H1 (cell line): ENCODE measurements at regions not wholly inside any gene's neighbourhood (a gene's known extent, or its start where the extent isn't known, plus 50 kb on each side); places are given as distances from the start of the nearest gene placed in this dataset.

Experiments used
- CHD7 ChIP-seq: fragments of 300-600 bp; sonication (generic); IDR thresholded peaks from 2 replicates; pipeline ENCODE4 v1.7.1; 2012; ENCODE audit warnings: low read length, moderate library complexity, mild to moderate bottlenecking, inconsistent platforms; ENCODE audit not compliant: insufficient replicate concordance
- FOSL1 ChIP-seq: IDR thresholded peaks from 2 replicates; pipeline ENCODE4 v1.6.1; 2011; ENCODE audit warnings: mild to moderate bottlenecking, low read depth, low read length, moderate library complexity; ENCODE audit not compliant: insufficient read depth
- KDM5A ChIP-seq: fragments of 200-600 bp; IDR thresholded peaks from 2 replicates; pipeline ENCODE4 v1.7.1; 2012; ENCODE audit warnings: mild to moderate bottlenecking, low read length, inconsistent platforms, mixed read lengths
- TF ChIP-seq, protein P1 (sequence below), 3 experiments: IDR thresholded peaks; 1 replicate in 2 of 3; 2 replicates in 1 of 3; pipeline versions ENCODE4 v1.5.1 to v1.6.1; 2011; ENCODE audit warnings: low read length in 3 of 3, mild to moderate bottlenecking in 3 of 3, inconsistent platforms in 2 of 3, low read depth in 1 of 3, moderate library complexity in 1 of 3; ENCODE audit not compliant: insufficient read depth in 1 of 3; ENCODE audit errors: control extremely low read depth in 1 of 3

DNA sequence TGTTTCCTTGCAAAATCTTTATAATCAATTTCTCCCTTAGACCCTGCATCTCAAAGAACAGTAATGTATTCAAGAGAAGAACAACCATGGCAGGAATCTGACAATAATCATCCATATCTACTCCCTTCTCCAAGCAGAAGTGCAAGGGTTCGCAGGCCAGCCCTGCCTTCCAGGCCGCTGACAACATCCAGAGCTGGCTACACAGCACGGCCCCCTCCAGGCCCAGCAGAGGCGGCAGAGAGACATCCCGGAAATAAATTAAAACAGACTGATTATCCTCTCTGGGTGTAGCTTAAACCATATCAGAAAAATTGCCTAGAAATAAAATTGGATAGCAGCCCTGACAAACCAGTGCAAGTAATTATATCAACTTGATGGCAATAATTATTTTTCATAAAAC, 223.3 kb downstream of the FAM43A start (continued):
- TF ChIP-seq CHD7 = no peak
- TF ChIP-seq FOSL1 = no peak
- no peak for TF ChIP-seq KDM5A
- TF ChIP-seq, protein P1, sequence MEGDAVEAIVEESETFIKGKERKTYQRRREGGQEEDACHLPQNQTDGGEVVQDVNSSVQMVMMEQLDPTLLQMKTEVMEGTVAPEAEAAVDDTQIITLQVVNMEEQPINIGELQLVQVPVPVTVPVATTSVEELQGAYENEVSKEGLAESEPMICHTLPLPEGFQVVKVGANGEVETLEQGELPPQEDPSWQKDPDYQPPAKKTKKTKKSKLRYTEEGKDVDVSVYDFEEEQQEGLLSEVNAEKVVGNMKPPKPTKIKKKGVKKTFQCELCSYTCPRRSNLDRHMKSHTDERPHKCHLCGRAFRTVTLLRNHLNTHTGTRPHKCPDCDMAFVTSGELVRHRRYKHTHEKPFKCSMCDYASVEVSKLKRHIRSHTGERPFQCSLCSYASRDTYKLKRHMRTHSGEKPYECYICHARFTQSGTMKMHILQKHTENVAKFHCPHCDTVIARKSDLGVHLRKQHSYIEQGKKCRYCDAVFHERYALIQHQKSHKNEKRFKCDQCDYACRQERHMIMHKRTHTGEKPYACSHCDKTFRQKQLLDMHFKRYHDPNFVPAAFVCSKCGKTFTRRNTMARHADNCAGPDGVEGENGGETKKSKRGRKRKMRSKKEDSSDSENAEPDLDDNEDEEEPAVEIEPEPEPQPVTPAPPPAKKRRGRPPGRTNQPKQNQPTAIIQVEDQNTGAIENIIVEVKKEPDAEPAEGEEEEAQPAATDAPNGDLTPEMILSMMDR (IDR thresholded peaks at IDR 0.05; ENCODE audit: control extremely low read depth in 1 of 3, insufficient read depth in 1 of 3, low read depth in 1 of 3, low read length in 3 of 3) = no peak
